Thymus (tissue), 11 donors: ENCODE measurements at regions not wholly inside any gene's neighbourhood (a gene's known extent, or its start where the extent isn't known, plus 50 kb on each side); places are given as distances from the start of the nearest gene placed in this dataset.

Source experiments
- DNase-seq, 9 donors: peaks; one replicate each; pipeline ENCODE4 v3.0.0-alpha.2; 2013; ENCODE audit warnings: low spot score in 9 of 9, low read depth in 6 of 9, missing footprints in 1 of 9
- H3K27ac ChIP-seq, 2 donors: one replicate each; pipeline ENCODE4 v1.5.1; 2013; ENCODE audit warnings: control low read depth in 1 of 2, low read depth in 1 of 2, low read length in 1 of 2, mild to moderate bottlenecking in 1 of 2, moderate library complexity in 1 of 2
- H3K27me3 ChIP-seq, 2 donors: one replicate each; pipeline ENCODE4 v1.5.1; 2013; ENCODE audit warnings: low read length in 1 of 2; ENCODE audit not compliant: control insufficient read depth in 2 of 2, insufficient read depth in 1 of 2
- H3K36me3 ChIP-seq, 2 donors: one replicate each; pipeline ENCODE4 v1.5.1; 2013; ENCODE audit warnings: low read length in 1 of 2, mild to moderate bottlenecking in 1 of 2, moderate library complexity in 1 of 2; ENCODE audit not compliant: control insufficient read depth in 2 of 2, insufficient read depth in 2 of 2
- H3K4me1 ChIP-seq, 2 donors: one replicate each; pipeline ENCODE4 v1.5.1; 2013; ENCODE audit warnings: low read length in 2 of 2; ENCODE audit not compliant: control insufficient read depth in 2 of 2, insufficient read depth in 2 of 2
- H3K4me3 ChIP-seq, 2 donors: one replicate each; pipeline ENCODE4 v1.5.1; 2013; ENCODE audit warnings: low read length in 2 of 2, control low read depth in 1 of 2, mild to moderate bottlenecking in 1 of 2
- H3K9me3 ChIP-seq, 2 donors: one replicate each; pipeline ENCODE4 v1.5.1; 2013; ENCODE audit warnings: low read length in 1 of 2, mild to moderate bottlenecking in 1 of 2; ENCODE audit not compliant: control insufficient read depth in 2 of 2, insufficient read depth in 1 of 2
- WGBS: extraction: QIAGEN DNeasy Blood & Tissue Kit; methylation state at CpG from one replicate; pipeline ENCODE4 v1.1.7; 2013; 5-methylcytosine and 5-hydroxymethylcytosine counted together
- donor health status: healthy.

DNA sequence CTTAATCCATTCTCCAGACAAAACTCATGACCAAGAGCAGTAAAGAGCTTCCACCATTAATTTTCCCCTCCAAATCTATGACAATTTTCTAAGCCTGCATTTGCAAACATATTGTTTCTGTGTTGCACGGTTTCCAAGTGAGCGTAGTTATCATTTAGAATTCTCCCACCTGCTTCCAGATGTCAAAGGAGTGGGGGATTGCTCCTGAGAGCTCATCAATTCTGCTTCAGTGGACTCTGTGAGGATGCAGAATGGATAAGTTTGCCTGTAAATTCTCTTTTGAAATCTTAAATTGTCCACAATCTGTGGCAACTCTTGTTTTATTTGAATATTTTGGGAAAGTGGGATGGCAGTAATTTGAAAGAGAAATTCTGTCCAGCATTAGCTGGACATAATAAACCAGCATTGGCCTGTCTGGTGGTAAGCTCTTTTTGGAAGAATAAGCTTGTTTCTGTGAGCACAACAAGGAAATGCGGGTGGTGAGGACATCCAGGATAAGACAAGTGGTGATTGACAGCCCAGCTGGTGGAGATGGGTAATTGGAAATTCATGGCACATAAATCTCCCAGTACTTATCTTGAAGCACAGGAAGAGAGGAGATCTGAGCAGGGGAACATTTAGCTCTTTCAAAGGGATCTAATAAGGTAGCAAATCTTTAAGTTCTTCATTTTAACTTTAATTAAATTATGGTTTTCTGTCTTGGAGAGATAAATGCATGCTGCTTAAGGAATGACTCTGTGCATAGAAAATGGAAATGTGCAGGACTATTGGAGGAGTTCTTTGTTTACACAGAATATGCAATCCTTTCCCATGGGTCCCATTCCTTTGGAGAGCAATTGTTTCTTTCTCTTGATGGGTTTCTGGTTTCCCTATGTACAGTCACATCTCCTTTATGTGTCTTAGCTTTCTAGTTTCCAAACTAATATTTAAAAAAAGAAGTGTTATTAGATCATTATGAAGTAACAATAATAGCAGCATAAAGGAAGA lies 73.2 kb downstream of the FAT3 start:
- no peaks in the 10 kb centered on the region for H3K9me3 ChIP-seq
- no peaks in the 10 kb centered on the region for H3K27me3 ChIP-seq
- H3K4me1 ChIP-seq, result no peaks in the 10 kb centered on the region
- no peak overlapping the region for H3K27ac ChIP-seq
- WGBS, result 93% methylated on average over 3 of the region's 3 CpGs
- no peak overlapping the region for H3K4me3 ChIP-seq
- no peak for DNase-seq
- H3K36me3 ChIP-seq, result no peaks in the 10 kb centered on the region

DNA sequence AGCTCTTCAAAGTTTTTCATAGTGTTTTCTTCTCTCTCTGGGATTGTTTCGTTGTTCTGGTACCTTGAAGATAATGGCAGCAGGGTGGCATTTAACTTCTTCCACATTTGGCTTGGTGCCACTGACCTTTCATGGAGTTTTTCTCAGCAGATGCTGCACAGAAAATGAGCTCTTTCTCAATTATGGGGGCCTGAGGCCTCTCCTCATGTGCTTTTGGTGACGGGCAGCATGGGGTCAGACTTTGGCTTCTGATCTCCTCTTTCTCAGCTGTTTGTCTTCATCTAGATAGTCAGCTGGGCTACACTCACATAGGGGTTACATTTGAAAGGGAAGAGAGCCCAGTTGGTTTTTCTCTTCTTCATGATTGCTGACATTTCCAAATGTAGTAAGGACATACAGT lies 76.3 kb downstream of the FAT3 start:
- Histone ChIP-seq H3K9me3 (no peaks in the 10 kb centered on the region), H3K27ac (no peak overlapping the region), H3K4me3 (no peak overlapping the region), H3K4me1 (no peaks in the 10 kb centered on the region), H3K36me3 (no peaks in the 10 kb centered on the region), H3K27me3 (no peaks in the 10 kb centered on the region)
- 94% methylated on average over 2 of the region's 2 CpGs for WGBS
- DNase-seq, result no peak

DNA sequence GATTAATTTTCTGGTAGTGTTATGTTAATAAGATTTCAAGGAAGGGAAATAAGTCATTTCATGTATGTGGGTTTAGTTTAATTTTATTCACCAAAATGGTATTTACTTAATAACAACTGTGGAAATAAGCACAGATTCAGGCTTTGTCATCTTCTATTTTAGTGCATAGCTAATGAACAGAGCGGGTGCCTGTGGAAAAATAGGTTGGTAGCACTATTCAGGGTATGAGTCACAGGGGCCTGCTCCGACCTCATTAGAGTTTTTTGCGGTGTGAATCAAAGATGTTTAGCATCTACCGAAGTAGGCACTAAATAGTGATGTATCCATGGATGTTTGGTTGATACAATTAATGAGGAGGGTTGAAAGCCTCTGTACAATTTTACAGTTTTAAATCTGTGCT lies 78.2 kb downstream of the FAT3 start:
- DNase-seq, result no peak
- no peaks in the 10 kb centered on the region for H3K9me3 ChIP-seq
- 97% methylated on average over 4 of the region's 4 CpGs for WGBS
- H3K27me3 ChIP-seq, result no peaks in the 10 kb centered on the region
- no peak overlapping the region for H3K4me3 ChIP-seq
- H3K4me1 ChIP-seq, result no peaks in the 10 kb centered on the region
- H3K36me3 ChIP-seq, result no peaks in the 10 kb centered on the region
- H3K27ac ChIP-seq, result no peak overlapping the region

DNA sequence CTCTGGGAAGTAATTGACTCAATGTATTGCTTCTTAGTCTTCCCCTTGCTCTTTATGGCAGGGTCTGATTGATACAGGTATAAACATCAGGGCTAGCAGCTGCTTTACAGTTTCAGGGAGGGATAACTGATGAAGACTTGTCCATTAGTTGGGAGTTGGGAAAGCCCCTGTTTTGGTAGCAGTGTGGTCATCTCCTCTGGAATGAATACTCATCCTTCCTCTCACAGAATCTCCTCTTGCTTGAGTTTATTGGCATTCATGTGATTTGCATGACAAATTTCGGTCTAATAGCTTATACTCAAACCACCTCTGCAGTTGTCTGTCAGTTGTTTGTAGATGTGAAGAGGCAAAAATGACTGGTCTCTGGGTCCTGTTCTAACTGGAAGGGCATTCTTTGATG lies 79.7 kb downstream of the FAT3 start:
- no peak overlapping the region for H3K4me3 ChIP-seq
- WGBS, result 84% methylated on average over 1 of the region's 1 CpG
- no peaks in the 10 kb centered on the region for H3K36me3 ChIP-seq
- no peaks in the 10 kb centered on the region for H3K27me3 ChIP-seq
- H3K4me1 ChIP-seq, result no peaks in the 10 kb centered on the region
- H3K9me3 ChIP-seq, result no peaks in the 10 kb centered on the region
- no peak for DNase-seq
- no peak overlapping the region for H3K27ac ChIP-seq

DNA sequence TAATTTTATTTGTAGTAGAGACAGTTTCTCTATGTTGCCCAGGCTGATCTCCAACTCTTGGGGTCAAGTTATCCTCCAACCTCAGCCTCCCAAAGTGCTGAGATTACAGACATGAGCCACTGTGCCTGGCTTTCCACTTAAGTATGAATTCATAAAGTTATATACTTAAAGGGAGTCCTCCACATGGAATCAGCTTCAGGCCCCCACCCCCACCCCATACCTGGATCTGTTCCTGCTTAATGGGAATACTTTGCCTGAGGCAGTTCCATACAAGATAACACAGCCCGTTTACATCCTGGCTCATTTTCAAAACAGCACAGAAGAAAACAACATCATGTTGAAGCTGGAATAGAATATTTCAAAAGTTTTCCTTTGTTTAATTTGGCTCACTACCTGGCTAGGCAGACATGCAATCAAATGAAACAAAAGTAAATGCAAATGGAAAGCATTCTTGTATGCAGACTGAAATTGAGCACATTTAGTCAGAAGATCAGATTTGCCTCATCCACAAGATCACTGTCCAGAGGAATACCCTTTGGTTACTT lies 82.4 kb downstream of the FAT3 start:
- DNase-seq, result peak in 2 of 9 donors; percentile 0 to 10
- no peak overlapping the region for H3K4me3 ChIP-seq
- no peaks in the 10 kb centered on the region for H3K36me3 ChIP-seq
- WGBS, result 87% methylated on average over 1 of the region's 1 CpG
- no peaks in the 10 kb centered on the region for H3K27me3 ChIP-seq
- no peaks in the 10 kb centered on the region for H3K4me1 ChIP-seq
- no peak overlapping the region for H3K27ac ChIP-seq
- no peaks in the 10 kb centered on the region for H3K9me3 ChIP-seq

DNA sequence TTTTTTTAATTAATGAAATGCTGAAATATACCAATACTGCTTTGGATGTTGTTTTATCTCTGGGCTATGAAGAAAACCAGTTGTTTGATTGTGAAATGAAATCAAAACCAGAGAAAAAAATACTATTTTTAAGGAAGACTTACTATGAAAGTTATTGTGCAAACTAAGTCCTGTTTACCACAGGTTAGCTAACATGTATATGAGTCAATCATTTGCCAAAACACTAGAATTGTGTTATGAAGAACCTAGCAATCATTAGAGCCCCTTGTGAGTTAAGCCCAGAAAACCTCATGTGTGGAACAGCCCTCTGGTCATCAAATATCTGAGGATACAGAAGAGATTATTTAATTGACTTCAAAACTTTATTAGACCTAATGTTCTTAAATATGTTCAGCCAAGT lies 83.7 kb downstream of the FAT3 start:
- H3K27me3 ChIP-seq, result no peaks in the 10 kb centered on the region
- no peaks in the 10 kb centered on the region for H3K4me1 ChIP-seq
- no peaks in the 10 kb centered on the region for H3K9me3 ChIP-seq
- H3K4me3 ChIP-seq, result no peak overlapping the region
- H3K36me3 ChIP-seq, result no peaks in the 10 kb centered on the region
- H3K27ac ChIP-seq, result no peak overlapping the region
- no peak for DNase-seq

DNA sequence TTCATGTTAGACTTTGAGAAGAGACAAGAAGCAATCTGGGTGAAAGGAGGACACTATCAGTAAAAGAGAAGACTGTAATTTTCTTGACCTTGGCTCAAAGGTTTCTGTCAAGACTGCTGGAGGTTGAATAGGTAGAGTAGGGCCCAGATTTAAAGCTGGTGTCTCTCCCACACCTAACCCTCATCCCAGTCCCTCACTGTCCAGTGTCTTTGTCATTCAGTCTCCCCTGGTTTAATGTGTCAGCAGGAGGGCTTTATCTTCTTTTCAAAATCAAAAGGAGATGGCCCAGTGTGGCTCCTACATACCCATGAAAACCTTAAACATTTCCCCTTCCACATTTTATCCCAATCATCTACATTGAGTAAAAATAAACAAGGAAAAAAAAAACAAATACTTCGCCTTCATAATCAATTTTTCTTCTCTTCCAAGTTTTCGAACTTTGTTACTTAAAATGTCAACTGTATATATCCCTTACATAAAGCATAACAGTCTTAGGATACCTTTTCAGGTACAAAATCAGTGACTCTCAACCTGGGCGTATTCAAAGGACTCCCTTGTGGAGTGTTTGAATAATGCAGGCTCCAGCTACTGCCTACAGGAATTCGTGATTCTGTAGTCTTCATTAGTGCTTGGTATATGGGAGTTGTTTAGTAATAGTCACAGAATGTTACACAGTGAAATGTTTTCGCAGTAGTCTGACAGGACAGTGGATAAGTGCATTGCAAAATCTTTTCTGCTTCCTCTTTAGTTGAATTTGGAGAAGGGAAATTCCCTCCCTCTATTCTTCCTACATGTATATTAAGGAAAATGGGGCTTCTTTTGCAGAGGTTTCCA lies 87.2 kb downstream of the FAT3 start:
- no peaks in the 10 kb centered on the region for H3K36me3 ChIP-seq
- H3K4me3 ChIP-seq, result no peak overlapping the region
- DNase-seq, result no peak
- H3K27ac ChIP-seq, result no peak overlapping the region
- 69% methylated on average over 5 of the region's 5 CpGs for WGBS
- H3K4me1 ChIP-seq, result no peaks in the 10 kb centered on the region
- H3K27me3 ChIP-seq, result no peaks in the 10 kb centered on the region
- H3K9me3 ChIP-seq, result no peaks in the 10 kb centered on the region

DNA sequence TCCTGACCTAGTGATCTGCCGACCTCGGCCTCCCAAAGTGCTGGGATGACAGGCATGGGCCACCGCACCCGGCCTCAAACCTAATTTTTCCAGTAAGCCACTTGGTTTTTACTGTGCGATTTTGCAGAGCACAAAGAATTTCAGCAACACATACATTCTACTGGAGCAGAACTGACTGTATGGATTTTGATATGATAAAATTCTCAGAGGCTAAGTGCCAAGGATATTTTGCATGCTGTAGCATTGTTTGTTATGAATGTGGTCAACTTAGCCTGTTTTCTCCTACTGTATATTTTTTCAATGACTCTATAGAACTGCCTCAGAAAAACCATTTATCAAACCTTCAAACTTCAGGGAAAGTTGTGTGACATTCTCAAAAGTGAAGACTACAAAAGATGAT lies 89.2 kb downstream of the FAT3 start:
- Histone ChIP-seq H3K27ac (no peak overlapping the region), H3K4me1 (no peaks in the 10 kb centered on the region), H3K9me3 (no peaks in the 10 kb centered on the region), H3K27me3 (no peaks in the 10 kb centered on the region), H3K4me3 (no peak overlapping the region), H3K36me3 (no peaks in the 10 kb centered on the region)
- DNase-seq, result no peak
- whole genome bisulfite sequencing, result 97% methylated on average over 5 of the region's 5 CpGs

DNA sequence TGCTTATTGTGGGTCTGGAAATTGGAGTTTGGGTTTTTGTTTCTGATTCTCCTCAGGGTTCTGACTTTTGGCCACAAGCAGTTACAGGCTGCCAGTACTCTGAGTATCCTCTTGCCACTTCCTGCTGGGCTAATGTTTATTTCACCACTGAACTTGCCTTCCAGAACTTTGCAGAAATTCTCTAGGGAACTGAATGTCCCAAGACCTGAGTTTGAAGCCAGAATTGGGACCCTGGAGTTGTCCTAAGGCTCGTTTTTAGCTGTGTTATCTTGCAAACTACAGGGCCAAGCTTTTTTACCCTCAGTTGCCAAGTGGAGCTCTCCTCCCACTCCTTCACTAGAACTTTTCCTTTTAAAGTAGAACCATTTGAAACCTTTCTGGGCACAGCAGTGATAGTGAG lies 89.9 kb downstream of the FAT3 start:
- H3K36me3 ChIP-seq, result no peaks in the 10 kb centered on the region
- no peak for DNase-seq
- H3K4me1 ChIP-seq, result no peaks in the 10 kb centered on the region
- H3K27ac ChIP-seq, result no peak overlapping the region
- 34% methylated on average over 1 of the region's 1 CpG for WGBS
- no peaks in the 10 kb centered on the region for H3K27me3 ChIP-seq
- H3K4me3 ChIP-seq, result no peak overlapping the region
- no peaks in the 10 kb centered on the region for H3K9me3 ChIP-seq
